Right lobe of liver (tissue), 4 donors: ENCODE measurements at regions not wholly inside any gene's neighbourhood (a gene's known extent, or its start where the extent isn't known, plus 50 kb on each side); places are given as distances from the start of the nearest gene placed in this dataset.

Experiments used
- CTCF ChIP-seq, 4 donors: fragments of 200-600 bp in 3 of 4; fragments of 450-650 bp in 1 of 4; IDR thresholded peaks; one replicate each; pipeline versions ENCODE4 v1.5.1 to v1.8.0; 2016 to 2022; ENCODE audit warnings: antibody characterized with exemption in 4 of 4, mild to moderate bottlenecking in 2 of 4
- POLR2A ChIP-seq: fragments of 450-650 bp; IDR thresholded peaks from one replicate; pipeline ENCODE4 v1.6.1; 2017; ENCODE audit warnings: antibody characterized with exemption, mild to moderate bottlenecking
- donor health status: DM: no; HTN: no; CAD: no.
- donor health status: DM: no; HTN: no; CAD: no.
- donor health status: DM: no; HTN: yes; CAD: no.

- TF ChIP-seq CTCF (IDR thresholded peaks at IDR 0.05) = no peak
- TF ChIP-seq POLR2A = no peak
Measured at GRCh38 chr22:48781391-48781790, 1046.3 kb downstream of the BRD1 start.
